SU-DHL-6 (cell line): ENCODE measurements at regions not wholly inside any gene's neighbourhood (a gene's known extent, or its start where the extent isn't known, plus 50 kb on each side); places are given as distances from the start of the nearest gene placed in this dataset.

Experiments
- H2AFZ ChIP-seq: fragments of 200-600 bp; sonication (generic); 2 replicates; pipeline ENCODE4 v1.6.1; 2014; ENCODE audit warnings: low read depth, mild to moderate bottlenecking, moderate library complexity, mixed read lengths, antibody characterized with exemption, low read length; ENCODE audit not compliant: severe bottlenecking
- H3F3A ChIP-seq: fragments of 200-600 bp; shearing (Covaris generic); 2 replicates; pipeline ENCODE4 v1.6.0; 2016; ENCODE audit warnings: antibody characterized with exemption, mild to moderate bottlenecking; ENCODE audit not compliant: insufficient read depth
- H3K27ac ChIP-seq: fragments of 200-600 bp; sonication (generic); 2 replicates; pipeline ENCODE4 v1.5.1; 2016; ENCODE audit warnings: low read depth, mild to moderate bottlenecking, low read length, moderate library complexity, mixed read lengths
- H3K27me3 ChIP-seq: fragments of 200-600 bp; sonication (generic), shearing (Covaris generic); 2 replicates; pipeline ENCODE4 v1.6.0; 2014; ENCODE audit warnings: mild to moderate bottlenecking, low read length
- H3K36me3 ChIP-seq: fragments of 200-600 bp; sonication (generic); 2 replicates; pipeline ENCODE4 v1.6.1; 2014; ENCODE audit warnings: mild to moderate bottlenecking, low read length, mixed read lengths
- H3K4me2 ChIP-seq: fragments of 300-600, 200-600 bp; shearing (Covaris generic), sonication (generic); 2 replicates; pipeline ENCODE4 v1.6.0; 2014; ENCODE audit warnings: low read length, low read depth, mild to moderate bottlenecking; ENCODE audit not compliant: poor library complexity, severe bottlenecking
- H3K4me3 ChIP-seq: fragments of 200-600 bp; sonication (generic); 2 replicates; pipeline ENCODE4 v1.5.1; 2014; ENCODE audit warnings: antibody characterized with exemption, low read length, mild to moderate bottlenecking, mixed read lengths; ENCODE audit not compliant: insufficient read depth, poor library complexity, severe bottlenecking
- H3K79me2 ChIP-seq: fragments of 200-600 bp; sonication (generic); 2 replicates; pipeline ENCODE4 v1.6.1; 2014; ENCODE audit warnings: mild to moderate bottlenecking, low read length, moderate library complexity; ENCODE audit not compliant: insufficient read depth
- H3K9ac ChIP-seq: fragments of 200-600 bp; sonication (generic); 2 replicates; pipeline ENCODE4 v1.7.0; 2014; ENCODE audit warnings: mild to moderate bottlenecking, low read length
- H3K9me2 ChIP-seq: fragments of 200-600 bp; sonication (generic); replicated peaks from 2 replicates; pipeline ENCODE4 v1.6.1; 2014; ENCODE audit warnings: low read length; ENCODE audit not compliant: insufficient read depth
- H3K9me3 ChIP-seq: fragments of 200-600 bp; sonication (generic); 2 replicates; pipeline ENCODE4 v1.6.1; 2014; ENCODE audit warnings: low read length, mixed read lengths; ENCODE audit not compliant: insufficient read depth
- H4K20me1 ChIP-seq: fragments of 200-600 bp; sonication (generic); 2 replicates; pipeline ENCODE4 v1.6.1; 2014; ENCODE audit warnings: low read depth, mild to moderate bottlenecking, antibody characterized with exemption, low read length, moderate library complexity, mixed read lengths
- CTCF ChIP-seq: fragments of 200-600 bp; sonication (generic); IDR thresholded peaks from one replicate; pipeline ENCODE4 v1.5.1; 2017; ENCODE audit warnings: antibody characterized with exemption, mild to moderate bottlenecking, low read length, moderate library complexity; ENCODE audit not compliant: insufficient read depth, poor library complexity, severe bottlenecking
- EZH2phosphoT487 ChIP-seq: fragments of 200-600 bp; sonication (generic), shearing (Covaris generic); conservative IDR thresholded peaks from 2 replicates; pipeline ENCODE4 v1.6.1; 2018; ENCODE audit warnings: mild to moderate bottlenecking, antibody characterized with exemption, low read length, moderate library complexity, mixed read lengths

GRCh38 chr10:129366450-129366849 is 100.6 kb upstream of the MGMT start:
- Histone ChIP-seq H3K27ac (no peak overlapping the region), H3K4me2 (no peak overlapping the region), H3K9me3 (no peaks in the 10 kb centered on the region), H3K4me3 (no peak overlapping the region), H3K36me3 (no peaks in the 10 kb centered on the region), H3F3A (no peaks in the 10 kb centered on the region), H3K79me2 (no peaks in the 10 kb centered on the region), H4K20me1 (no peaks in the 10 kb centered on the region), H3K9ac (no peak overlapping the region), H3K27me3 (no peaks in the 10 kb centered on the region), H2AFZ (no peak overlapping the region), H3K9me2 (no peaks in the 10 kb centered on the region)
- TF ChIP-seq EZH2phosphoT487, result no peak
- no peak for TF ChIP-seq CTCF

GRCh38 chr10:129369566-129369965 is 97.5 kb upstream of the MGMT start:
- TF ChIP-seq EZH2phosphoT487 (no peak), CTCF (no peak)
- no peaks in the 10 kb centered on the region for H3K9me3 ChIP-seq
- no peak overlapping the region for H3K4me3 ChIP-seq
- no peaks in the 10 kb centered on the region for H3K9me2 ChIP-seq
- H3K27ac ChIP-seq, result no peak overlapping the region
- H4K20me1 ChIP-seq, result no peaks in the 10 kb centered on the region
- H3F3A ChIP-seq, result no peaks in the 10 kb centered on the region
- no peak overlapping the region for H3K4me2 ChIP-seq
- H3K27me3 ChIP-seq, result no peaks in the 10 kb centered on the region
- no peak overlapping the region for H2AFZ ChIP-seq
- no peak overlapping the region for H3K9ac ChIP-seq
- no peaks in the 10 kb centered on the region for H3K36me3 ChIP-seq
- H3K79me2 ChIP-seq, result no peaks in the 10 kb centered on the region

GRCh38 chr10:129371541-129371940 is 95.5 kb upstream of the MGMT start:
- Histone ChIP-seq H4K20me1 (no peaks in the 10 kb centered on the region), H3K4me2 (no peak overlapping the region)

More at GRCh38 chr10:129371541-129371940, 95.5 kb upstream of the MGMT start:
- Histone ChIP-seq H3K27me3 (no peaks in the 10 kb centered on the region), H3K4me3 (no peak overlapping the region), H3K9me3 (no peaks in the 10 kb centered on the region), H3K36me3 (no peaks in the 10 kb centered on the region), H3K79me2 (no peaks in the 10 kb centered on the region), H3F3A (no peaks in the 10 kb centered on the region), H2AFZ (no peak overlapping the region), H3K9me2 (no peaks in the 10 kb centered on the region), H3K9ac (no peak overlapping the region), H3K27ac (no peak overlapping the region)
- TF ChIP-seq EZH2phosphoT487 (no peak), CTCF (no peak)
